SK-N-SH (cell line): ENCODE measurements at regions not wholly inside any gene's neighbourhood (a gene's known extent, or its start where the extent isn't known, plus 50 kb on each side); places are given as distances from the start of the nearest gene placed in this dataset.

Experiments used
- CTCF ChIA-PET: fragments of 300-600, 350-600 bp; formaldehyde crosslinking; extraction: SDS; loops from one replicate; lab custom pipeline; 2021; lab: Yijun Ruan, JAX
- POLR2A ChIA-PET: fragments of 350-600 bp; sonication (Branson Sonifier 250); formaldehyde crosslinking; extraction: SDS; loops from one replicate; lab custom pipeline; 2020; ENCODE audit warnings: antibody characterized with exemption, inconsistent platforms; lab: Yijun Ruan, JAX
- DNase-seq: peaks from one replicate; pipeline ENCODE4 v3.0.0; 2012
- H2AFZ ChIP-seq: fragments of 200-600 bp; sonication (generic); 2 replicates; pipeline ENCODE4 v1.8.1; 2016; ENCODE audit warnings: antibody characterized with exemption, mild to moderate bottlenecking, low read depth
- H3F3A ChIP-seq: fragments of 200-600 bp; sonication (generic); replicated peaks from 2 replicates; pipeline ENCODE3; 2016; ENCODE audit warnings: antibody characterized with exemption, mild to moderate bottlenecking; ENCODE audit not compliant: insufficient read depth
- H3K27ac ChIP-seq, 2 experiments: fragments of 200-500 bp in 1 of 2; fragments of 200-600 bp in 1 of 2; sonication (Bioruptor generic) in 1 of 2; sonication (generic), shearing (Covaris generic) in 1 of 2; 2 replicates each; pipeline versions ENCODE4 v1.5.1 to v1.6.1; 2014 to 2016; ENCODE audit warnings: low read depth in 2 of 2, inconsistent platforms in 1 of 2, low read length in 1 of 2, mild to moderate bottlenecking in 1 of 2, mixed read lengths in 1 of 2
- H3K27me3 ChIP-seq: fragments of 200-600 bp; sonication (generic), shearing (Covaris generic); 2 replicates; pipeline ENCODE4 v1.6.1; 2016; ENCODE audit warnings: mixed run types; ENCODE audit not compliant: insufficient read depth
- H3K36me3 ChIP-seq, 2 experiments: fragments of 200-500 bp in 1 of 2; fragments of 200-600 bp in 1 of 2; sonication (Bioruptor generic) in 1 of 2; sonication (generic) in 1 of 2; replicated peaks in 1 of 2; 2 replicates each; pipeline versions ENCODE3 to v1.5.1; 2014 to 2016; ENCODE audit warnings: low read length in 1 of 2, mild to moderate bottlenecking in 1 of 2; ENCODE audit not compliant: insufficient read depth in 2 of 2, control insufficient read depth in 1 of 2
- H3K4me1 ChIP-seq, 2 experiments: fragments of 200-500 bp in 1 of 2; fragments of 200-600 bp in 1 of 2; sonication (Bioruptor generic) in 1 of 2; sonication (generic), shearing (Covaris generic) in 1 of 2; 2 replicates each; pipeline versions ENCODE4 v1.5.1 to v1.6.1; 2014 to 2016; ENCODE audit warnings: low read depth in 1 of 2, low read length in 1 of 2, mixed run types in 1 of 2; ENCODE audit not compliant: insufficient read depth in 2 of 2, control insufficient read depth in 1 of 2
- H3K4me2 ChIP-seq: fragments of 200-600 bp; sonication (generic), shearing (Covaris generic); 2 replicates; pipeline ENCODE4 v1.6.1; 2017; ENCODE audit warnings: mixed run types
- H3K4me3 ChIP-seq, 2 experiments: fragments of 200-500 bp in 1 of 2; fragments of 200-600 bp in 1 of 2; sonication (Bioruptor generic) in 1 of 2; sonication (generic), shearing (Covaris generic) in 1 of 2; 2 replicates each; pipeline versions ENCODE4 v1.5.1 to v1.8.1; 2014 to 2016; ENCODE audit warnings: low read depth in 2 of 2, inconsistent platforms in 1 of 2, low read length in 1 of 2, mild to moderate bottlenecking in 1 of 2, mixed read lengths in 1 of 2, moderate library complexity in 1 of 2
- H3K79me2 ChIP-seq: fragments of 200-600 bp; sonication (generic); 2 replicates; pipeline ENCODE4 v1.8.1; 2017; ENCODE audit warnings: mild to moderate bottlenecking; ENCODE audit not compliant: insufficient read depth
- H3K9ac ChIP-seq: fragments of 200-600 bp; sonication (generic); 2 replicates; pipeline ENCODE4 v1.6.1; 2017; ENCODE audit warnings: mixed run types
- H3K9me2 ChIP-seq: fragments of 200-600 bp; sonication (generic); 2 replicates; pipeline ENCODE4 v1.6.1; 2017; ENCODE audit warnings: mixed run types
- H3K9me3 ChIP-seq: fragments of 200-600 bp; sonication (generic); 2 replicates; pipeline ENCODE4 v1.6.1; 2017; ENCODE audit warnings: mixed run types, mild to moderate bottlenecking, moderate library complexity
- H4K20me1 ChIP-seq: fragments of 200-600 bp; sonication (generic); 2 replicates; pipeline ENCODE4 v1.6.1; 2017; ENCODE audit warnings: mild to moderate bottlenecking, mixed run types; ENCODE audit not compliant: insufficient read depth
- CTCF ChIP-seq: fragments of 200-600 bp; sonication (generic); IDR thresholded peaks from 2 replicates; pipeline ENCODE4 v1.6.1; 2017; ENCODE audit warnings: antibody characterized with exemption, mild to moderate bottlenecking, moderate library complexity
- ELF1 ChIP-seq: IDR thresholded peaks from 2 replicates; pipeline ENCODE4 v1.4.0; 2012
- EZH2phosphoT487 ChIP-seq: fragments of 200-600 bp; sonication (generic); IDR thresholded peaks from 2 replicates; pipeline ENCODE4 v1.6.1; 2017; ENCODE audit warnings: low read depth, mixed run types, mild to moderate bottlenecking, antibody characterized with exemption, moderate library complexity, borderline replicate concordance
- FOSL2 ChIP-seq: IDR thresholded peaks from 2 replicates; pipeline ENCODE4 v1.4.0; 2012; ENCODE audit warnings: low read depth, mild to moderate bottlenecking, moderate library complexity, borderline replicate concordance
- FOXM1 ChIP-seq: IDR thresholded peaks from 2 replicates; pipeline ENCODE4 v1.4.0; 2012; ENCODE audit warnings: low read depth, mild to moderate bottlenecking
- GABPA ChIP-seq: IDR thresholded peaks from 2 replicates; pipeline ENCODE4 v1.4.0; 2012; ENCODE audit warnings: low read depth, mild to moderate bottlenecking
- GATA2 ChIP-seq: sonication (generic); formaldehyde crosslinking; IDR thresholded peaks from 2 replicates; pipeline ENCODE4 v1.5.0; 2020; ENCODE audit warnings: mild to moderate bottlenecking, missing genetic modification reagents
- IRF3 ChIP-seq: fragments of 150-350 bp; IDR thresholded peaks from 2 replicates; pipeline ENCODE4 v1.6.1; 2016; ENCODE audit warnings: mild to moderate bottlenecking, low read depth, low read length
- MAX ChIP-seq: IDR thresholded peaks from 2 replicates; pipeline ENCODE4 v1.4.0; 2012; ENCODE audit warnings: low read depth
- NRF1 ChIP-seq: IDR thresholded peaks from 2 replicates; pipeline ENCODE4 v1.6.1; 2012; ENCODE audit warnings: low read depth, mild to moderate bottlenecking, low read length
- RAD21 ChIP-seq: IDR thresholded peaks from 2 replicates; pipeline ENCODE4 v1.6.1; 2012; ENCODE audit warnings: mild to moderate bottlenecking, low read length
- REST ChIP-seq: IDR thresholded peaks from 2 replicates; pipeline ENCODE4 v1.6.1; 2012; ENCODE audit warnings: mild to moderate bottlenecking, low read depth, low read length, moderate library complexity
- RFX5 ChIP-seq: IDR thresholded peaks from 2 replicates; pipeline ENCODE4 v1.6.1; 2012; ENCODE audit warnings: mild to moderate bottlenecking, improper control_type of control experiment, low read length
- SIN3A ChIP-seq: IDR thresholded peaks from 2 replicates; pipeline ENCODE4 v1.6.1; 2012; ENCODE audit warnings: low read depth, mild to moderate bottlenecking, low read length, moderate library complexity, borderline replicate concordance
- SMC3 ChIP-seq: IDR thresholded peaks from 2 replicates; pipeline ENCODE4 v1.6.1; 2012; ENCODE audit warnings: low read depth, low read length, improper control_type of control experiment
- TCF12 ChIP-seq: IDR thresholded peaks from 2 replicates; pipeline ENCODE4 v1.4.0; 2012
- TEAD4 ChIP-seq: IDR thresholded peaks from 2 replicates; pipeline ENCODE4 v1.4.0; 2012; ENCODE audit warnings: mild to moderate bottlenecking, borderline replicate concordance; ENCODE audit not compliant: insufficient read depth
- USF1 ChIP-seq: IDR thresholded peaks from 2 replicates; pipeline ENCODE4 v1.4.0; 2012; ENCODE audit warnings: low read depth, borderline replicate concordance
- YY1 ChIP-seq: IDR thresholded peaks from 2 replicates; pipeline ENCODE4 v1.4.0; 2012; ENCODE audit warnings: low read depth, mild to moderate bottlenecking
- WGBS: methylation state at CpG from one replicate; pipeline ENCODE4 v1.1.6; 2017; ENCODE audit warnings: low lambda C conversion rate; 5-methylcytosine and 5-hydroxymethylcytosine counted together
- TF ChIP-seq, protein P1 (sequence below): IDR thresholded peaks from 2 replicates; pipeline ENCODE4 v1.4.0; 2012; ENCODE audit warnings: low read depth, borderline replicate concordance

DNA sequence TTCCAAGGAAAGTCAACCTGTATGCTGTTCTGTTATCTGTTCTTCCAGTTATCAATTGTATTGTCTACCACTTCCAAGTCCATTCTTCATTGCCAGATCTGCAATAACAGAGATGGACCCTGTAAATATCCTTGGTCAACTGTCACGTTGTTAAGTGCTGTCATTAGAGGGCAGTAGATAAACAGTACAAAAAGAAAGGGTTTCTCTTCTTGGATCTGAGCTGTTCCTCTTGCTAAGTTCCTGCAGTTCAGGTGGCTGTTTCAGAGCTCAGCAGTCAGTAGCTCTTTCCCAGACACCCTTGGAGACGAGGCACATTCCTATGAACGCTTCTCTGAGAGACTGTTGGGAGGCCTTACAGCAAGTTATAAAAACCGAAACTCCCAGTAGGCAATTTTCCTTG lies 957.1 kb upstream of the CHAC2 start:
- Histone ChIP-seq H3K9me2 (no peaks in the 10 kb centered on the region), H3K4me2 (no peak overlapping the region), H2AFZ (no peak overlapping the region), H3K9me3 (no peaks in the 10 kb centered on the region), H3K4me3 (no peak overlapping the region), H3K79me2 (no peaks in the 10 kb centered on the region), H3K27ac (no peak overlapping the region), H4K20me1 (no peaks in the 10 kb centered on the region), H3K4me1 (no peaks in the 10 kb centered on the region), H3F3A (no peaks in the 10 kb centered on the region), H3K27me3 (no peaks in the 10 kb centered on the region), H3K36me3 (no peaks in the 10 kb centered on the region), H3K9ac (no peak overlapping the region)
- 4% methylated on average over 3 of the region's 4 CpGs for WGBS
- ChIA-PET CTCF (interaction anchor here (1.1 kb wide), 1 partner anchor 10 kb away, joined by 5 read pairs; no protein-coding TSS in a partner anchor), POLR2A (no interaction called here)
- peak; percentile 2 for DNase-seq
- TF ChIP-seq CTCF = peak; percentile 43; the same call in 1 of the 2 replicates
- TF ChIP-seq FOSL2 = no peak
- no peak for TF ChIP-seq SMC3
- TF ChIP-seq TCF12 = no peak
- TF ChIP-seq ELF1 = no peak
- TF ChIP-seq, protein P1, sequence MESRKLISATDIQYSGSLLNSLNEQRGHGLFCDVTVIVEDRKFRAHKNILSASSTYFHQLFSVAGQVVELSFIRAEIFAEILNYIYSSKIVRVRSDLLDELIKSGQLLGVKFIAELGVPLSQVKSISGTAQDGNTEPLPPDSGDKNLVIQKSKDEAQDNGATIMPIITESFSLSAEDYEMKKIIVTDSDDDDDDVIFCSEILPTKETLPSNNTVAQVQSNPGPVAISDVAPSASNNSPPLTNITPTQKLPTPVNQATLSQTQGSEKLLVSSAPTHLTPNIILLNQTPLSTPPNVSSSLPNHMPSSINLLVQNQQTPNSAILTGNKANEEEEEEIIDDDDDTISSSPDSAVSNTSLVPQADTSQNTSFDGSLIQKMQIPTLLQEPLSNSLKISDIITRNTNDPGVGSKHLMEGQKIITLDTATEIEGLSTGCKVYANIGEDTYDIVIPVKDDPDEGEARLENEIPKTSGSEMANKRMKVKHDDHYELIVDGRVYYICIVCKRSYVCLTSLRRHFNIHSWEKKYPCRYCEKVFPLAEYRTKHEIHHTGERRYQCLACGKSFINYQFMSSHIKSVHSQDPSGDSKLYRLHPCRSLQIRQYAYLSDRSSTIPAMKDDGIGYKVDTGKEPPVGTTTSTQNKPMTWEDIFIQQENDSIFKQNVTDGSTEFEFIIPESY = no peak
- TF ChIP-seq RAD21 = peak; percentile 50
- TF ChIP-seq IRF3 = no peak
- TF ChIP-seq GATA2 (CRISPR knock-in tag) = no peak
- TF ChIP-seq RFX5 = no peak
- no peak for TF ChIP-seq NRF1
- TF ChIP-seq GABPA = no peak
- no peak for TF ChIP-seq SIN3A

DNA sequence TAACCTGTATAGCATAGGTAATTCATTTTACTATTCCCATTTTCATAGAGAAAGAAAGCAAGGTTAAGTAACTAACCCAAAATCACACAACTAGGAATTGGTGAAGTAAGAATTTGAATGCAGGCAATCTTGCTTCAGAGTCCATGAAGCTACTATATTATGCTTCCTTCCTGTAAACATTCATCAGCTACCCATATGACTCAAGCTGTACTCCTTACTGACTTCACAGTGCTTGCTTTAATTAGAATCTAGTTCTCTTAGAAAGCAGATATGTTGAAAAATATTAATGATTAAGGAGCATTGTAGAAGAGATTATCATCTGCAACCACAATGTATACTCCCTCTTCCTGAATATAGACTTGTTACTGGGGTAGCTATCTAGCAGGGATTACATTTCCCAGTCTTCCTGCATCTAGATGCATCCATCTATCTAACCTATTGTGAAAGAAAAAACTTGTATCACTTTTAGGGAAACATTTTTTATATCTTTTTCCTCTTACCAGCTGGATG lies 961.6 kb upstream of the CHAC2 start:
- Histone ChIP-seq H3K4me1 (no peaks in the 10 kb centered on the region), H3K9me2 (no peaks in the 10 kb centered on the region), H3K9ac (no peak overlapping the region), H3K27me3 (no peaks in the 10 kb centered on the region), H2AFZ (no peak overlapping the region), H3K36me3 (no peaks in the 10 kb centered on the region), H3K9me3 (no peaks in the 10 kb centered on the region), H3K79me2 (no peaks in the 10 kb centered on the region), H3F3A (no peaks in the 10 kb centered on the region), H3K4me2 (no peak overlapping the region), H4K20me1 (no peaks in the 10 kb centered on the region), H3K27ac (no peak overlapping the region), H3K4me3 (no peak overlapping the region)
- ChIA-PET POLR2A (no interaction called here), CTCF (no interaction called here)
- no peak for DNase-seq
- no peak for TF ChIP-seq YY1
- TF ChIP-seq TEAD4 = no peak
- no peak for TF ChIP-seq RAD21
- TF ChIP-seq REST = no peak
- no peak for TF ChIP-seq USF1
- TF ChIP-seq EZH2phosphoT487 = no peak
- TF ChIP-seq MAX = no peak
- no peak for TF ChIP-seq RFX5
- TF ChIP-seq FOXM1 = no peak
